PC-9 (cell line): ENCODE measurements at regions not wholly inside any gene's neighbourhood (a gene's known extent, or its start where the extent isn't known, plus 50 kb on each side); places are given as distances from the start of the nearest gene placed in this dataset.

Experiments used
- CTCF ChIP-seq: fragments of 200-600 bp; sonication (generic); conservative IDR thresholded peaks from 2 replicates; pipeline ENCODE4 v1.6.1; 2017; ENCODE audit warnings: mixed run types, antibody characterized with exemption, mild to moderate bottlenecking, moderate library complexity
- EZH2 ChIP-seq: fragments of 200-600 bp; sonication (generic); IDR thresholded peaks from 2 replicates; pipeline ENCODE4 v1.8.0; 2017; ENCODE audit warnings: antibody characterized with exemption, low read depth

- TF ChIP-seq CTCF (no peak), EZH2 (no peak)
Measured at GRCh38 chr13:100957741-100958140, 283.1 kb upstream of the TMTC4 start.
